Activated naive CD4-positive, alpha-beta T cell treated with anti-CD3 and anti-CD28 coated beads for 36 hours (primary cell): ENCODE measurements at regions not wholly inside any gene's neighbourhood (a gene's known extent, or its start where the extent isn't known, plus 50 kb on each side); places are given as distances from the start of the nearest gene placed in this dataset.
"Not testable (repeated sequence)": the region's sequence is repeated elsewhere in the genome, so short reads cannot be mapped to it uniquely, and the experiment has no call there.

ENCODE experiments used
- CTCF ChIA-PET: fragments of 350-600 bp; sonication (Branson Sonifier 250); formaldehyde crosslinking; loops from one replicate; lab custom pipeline; 2021; ENCODE audit warnings: antibody characterized with exemption; lab: Charles Lee
- DNase-seq: peaks from one replicate; pipeline ENCODE4 v3.0.0-alpha.2; 2020
- H3K27ac Mint-ChIP-seq: one replicate; pipeline ENCODE4 v1.8.0; 2021; ENCODE audit warnings: mild to moderate bottlenecking, mixed read lengths
- H3K27me3 Mint-ChIP-seq: one replicate; pipeline ENCODE4 v1.8.0; 2021; ENCODE audit warnings: low read depth, mixed read lengths
- H3K36me3 Mint-ChIP-seq: one replicate; pipeline ENCODE4 v1.8.0; 2021; ENCODE audit warnings: low read depth, mixed read lengths
- H3K4me1 Mint-ChIP-seq: one replicate; pipeline ENCODE4 v1.8.0; 2021; ENCODE audit warnings: low read depth, mixed read lengths
- H3K4me3 Mint-ChIP-seq: one replicate; pipeline ENCODE4 v1.8.0; 2021; ENCODE audit warnings: mild to moderate bottlenecking, moderate library complexity, mixed read lengths
- H3K9me3 Mint-ChIP-seq: one replicate; pipeline ENCODE4 v1.8.0; 2021; ENCODE audit warnings: mixed read lengths
- intact Hi-C: fragments of 100-400 bp; cut with micrococcal nuclease; formaldehyde crosslinking; loops from one replicate; pipeline ENCODE4 v1.15.1; 2023

- CTCF ChIA-PET, result interaction anchor here (0.6 to 1.2 kb wide), 5 partner anchors 10 to 273 kb away, joined by 3 to 5 read pairs (median 3); no protein-coding TSS in a partner anchor
- intact Hi-C loops, H3K36me3 Mint-ChIP-seq, H3K9me3 Mint-ChIP-seq, H3K4me3 Mint-ChIP-seq, DNase-seq, H3K27ac Mint-ChIP-seq: not testable (repeated sequence)
- peaks cover 17% of the 10 kb centered on the region for H3K27me3 Mint-ChIP-seq
- H3K4me1 Mint-ChIP-seq, result peaks cover 11% of the 10 kb centered on the region
These were observed 58.3 kb upstream of the PTPN1 start for GRCh38 chr20:50451792-50452425.

- Mint-ChIP-seq H3K27me3 (peaks cover 17% of the 10 kb centered on the region), H3K4me3 (no peak overlapping the region), H3K36me3 (no peaks in the 10 kb centered on the region), H3K9me3 (no peaks in the 10 kb centered on the region), H3K4me1 (peaks cover 11% of the 10 kb centered on the region), H3K27ac (no peak overlapping the region)
- intact Hi-C loops, result no loop called here
- DNase-seq, result no peak
- CTCF ChIA-PET, result interaction anchor here (1.0 to 1.2 kb wide), 2 partner anchors 10 to 11 kb away, joined by 4 read pairs; no protein-coding TSS in a partner anchor
These were observed 56.5 kb upstream of the PTPN1 start for GRCh38 chr20:50453533-50454244.

GRCh38 chr20:50455245-50455644 lies 54.9 kb upstream of the PTPN1 start:
- H3K27ac Mint-ChIP-seq, H3K9me3 Mint-ChIP-seq, DNase-seq, intact Hi-C loops, H3K4me3 Mint-ChIP-seq, H3K36me3 Mint-ChIP-seq: not testable (repeated sequence)
- CTCF ChIA-PET, result interaction anchor here (0.6 to 1.0 kb wide), 5 partner anchors 10 to 277 kb away, joined by 3 to 4 read pairs (median 3); no protein-coding TSS in a partner anchor
- Mint-ChIP-seq H3K4me1 (peaks cover 11% of the 10 kb centered on the region), H3K27me3 (peaks cover 14% of the 10 kb centered on the region)

GRCh38 chr20:50455656-50456451 lies 54.3 kb upstream of the PTPN1 start:
- Mint-ChIP-seq H3K4me1 (peaks cover 13% of the 10 kb centered on the region), H3K27ac (no peak overlapping the region), H3K9me3 (no peaks in the 10 kb centered on the region), H3K27me3 (peaks cover 13% of the 10 kb centered on the region), H3K4me3 (no peak overlapping the region), H3K36me3 (no peaks in the 10 kb centered on the region)
- intact Hi-C loops, result no loop called here
- CTCF ChIA-PET, result interaction anchor here (0.6 to 1.1 kb wide), 3 partner anchors 184 to 286 kb away, joined by 3 to 4 read pairs (median 3); no protein-coding TSS in a partner anchor
- no peak for DNase-seq

GRCh38 chr20:50456452-50457324 lies 53.5 kb upstream of the PTPN1 start:
- no peak overlapping the region for H3K27ac Mint-ChIP-seq
- DNase-seq, result peak; percentile 27

GRCh38 chr20:50459124-50459918 lies 50.9 kb upstream of the PTPN1 start:
- no peak for DNase-seq
- intact Hi-C loops, result no loop called here
- Mint-ChIP-seq H3K4me3 (no peak overlapping the region), H3K9me3 (no peaks in the 10 kb centered on the region), H3K36me3 (no peaks in the 10 kb centered on the region), H3K4me1 (peaks cover 8% of the 10 kb centered on the region), H3K27ac (no peak overlapping the region), H3K27me3 (peaks cover 4% of the 10 kb centered on the region)
- CTCF ChIA-PET, result interaction anchor here (1.1 to 7.5 kb wide), 3 partner anchors 117 to 273 kb away, joined by 3 to 171 read pairs (median 3); partner anchors contain the start of gene CEBPB

More at GRCh38 chr20:50456452-50457324, 53.5 kb upstream of the PTPN1 start:
- no peaks in the 10 kb centered on the region for H3K36me3 Mint-ChIP-seq
- H3K27me3 Mint-ChIP-seq, result peaks cover 7% of the 10 kb centered on the region
- no peaks in the 10 kb centered on the region for H3K9me3 Mint-ChIP-seq
- CTCF ChIA-PET, result interaction anchor here (0.6 to 1.1 kb wide), 2 partner anchors 59 to 287 kb away, joined by 3 read pairs; no protein-coding TSS in a partner anchor
- intact Hi-C loops, result no loop called here
- H3K4me1 Mint-ChIP-seq, result peaks cover 6% of the 10 kb centered on the region
- no peak overlapping the region for H3K4me3 Mint-ChIP-seq

GRCh38 chr20:50460115-50460607 lies 50.0 kb upstream of the PTPN1 start:
- no peak for DNase-seq
- Mint-ChIP-seq H3K27me3 (peaks cover 4% of the 10 kb centered on the region), H3K27ac (no peak overlapping the region), H3K4me3 (no peak overlapping the region), H3K36me3 (no peaks in the 10 kb centered on the region), H3K4me1 (peaks cover 9% of the 10 kb centered on the region), H3K9me3 (no peaks in the 10 kb centered on the region)
- intact Hi-C loops, result loop anchor here (1.0 to 10.0 kb wide), 4 partner anchors 121 to 475 kb away; partner anchors contain the start of genes CEBPB and SNAI1
- CTCF ChIA-PET, result interaction anchor here (0.6 to 7.5 kb wide), 5 partner anchors 47 to 313 kb away, joined by 3 to 171 read pairs (median 3); partner anchors contain the start of gene CEBPB
